K562 (cell line): ENCODE measurements at regions not wholly inside any gene's neighbourhood (a gene's known extent, or its start where the extent isn't known, plus 50 kb on each side); places are given as distances from the start of the nearest gene placed in this dataset.

Experiments used
- ATAC-seq: fragments of 200-7000 bp; cut with Tn5 transposase; 3 replicates; pipeline ENCODE4 v1.9.1; 2020; ENCODE audit warnings: moderate library complexity
- BruUV-seq: library from RNA; stranded (reverse); fragments of 400-500 nt; replicated peaks from 2 replicates; lab custom pipeline; 2021; lab: Mats Ljungman, UMichigan
- CTCF ChIA-PET: fragments of 300-600 bp; formaldehyde crosslinking; extraction: SDS; loops from one replicate; lab custom pipeline; 2021; ENCODE audit warnings: low intra/inter-chr PET ratio; lab: Yijun Ruan, JAX
- POLR2A ChIA-PET: fragments of 300-600, 350-650 bp; sonication (Branson Sonifier 250); formaldehyde crosslinking; extraction: SDS; loops from one replicate; lab custom pipeline; 2021; ENCODE audit warnings: antibody characterized with exemption, inconsistent platforms; lab: Yijun Ruan, JAX
- DNase-seq, 4 experiments: peaks; one replicate each; pipeline versions ENCODE4 v3.0.0 to v3.0.0-alpha.2; 2011 to 2018; ENCODE audit warnings: low spot score in 3 of 4, mixed read lengths in 3 of 4; ENCODE audit errors: extremely low read depth in 1 of 4
- FAIRE-seq: peaks from 2 replicates; lab custom pipeline; 2011; peaks lifted over from hg19 to GRCh38; lab: Jason Lieb, UNC
- H2AFZ ChIP-seq: 2 replicates; pipeline ENCODE4 v1.6.0; 2011; ENCODE audit warnings: low read depth, low read length, control low read depth, inconsistent platforms
- H3K27ac ChIP-seq: fragments of 200-600 bp; 3 replicates; pipeline ENCODE4 v1.8.0; 2011; ENCODE audit warnings: low read depth, mild to moderate bottlenecking, control low read depth, inconsistent platforms, low read length, moderate library complexity, mixed read lengths; ENCODE audit errors: extremely low read depth
- H3K27me3 ChIP-seq, 2 experiments: fragments of 300-600 bp in 1 of 2; 2 replicates in 1 of 2; 3 replicates in 1 of 2; pipeline versions ENCODE4 v1.6.0 to v1.8.0; 2011; ENCODE audit warnings: inconsistent platforms in 2 of 2, low read length in 2 of 2, mild to moderate bottlenecking in 1 of 2, mixed read lengths in 1 of 2, moderate library complexity in 1 of 2; ENCODE audit not compliant: control insufficient read depth in 2 of 2, insufficient read depth in 2 of 2
- H3K36me3 ChIP-seq: fragments of 300-600 bp; 3 replicates; pipeline ENCODE4 v1.8.0; 2011; ENCODE audit warnings: mild to moderate bottlenecking, low read length, inconsistent platforms; ENCODE audit not compliant: control insufficient read depth, insufficient read depth
- H3K4me1 ChIP-seq, 2 experiments: fragments of 200-600 bp in 1 of 2; replicated peaks in 1 of 2; 2 replicates in 1 of 2; 3 replicates in 1 of 2; pipeline versions ENCODE4 v1.5.1 to v1.8.0; 2011; ENCODE audit warnings: inconsistent platforms in 2 of 2, low read length in 2 of 2, mild to moderate bottlenecking in 1 of 2, mixed read lengths in 1 of 2, moderate library complexity in 1 of 2; ENCODE audit not compliant: control insufficient read depth in 2 of 2, insufficient read depth in 2 of 2
- H3K4me2 ChIP-seq: 2 replicates; pipeline ENCODE4 v1.6.1; 2011; ENCODE audit warnings: low read length, control low read depth, inconsistent platforms, mixed read lengths; ENCODE audit not compliant: insufficient read depth
- H3K4me3 ChIP-seq: fragments of 200-600 bp; sonication (generic), shearing (Covaris generic); 2 replicates; pipeline ENCODE4 v1.5.1; 2016; ENCODE audit warnings: control low read depth, inconsistent platforms
- H3K79me2 ChIP-seq: fragments of 200-600 bp; 3 replicates; pipeline ENCODE4 v1.8.0; 2011; ENCODE audit warnings: low read length, inconsistent platforms; ENCODE audit not compliant: control insufficient read depth, insufficient read depth
- H3K9ac ChIP-seq, 2 experiments: 2 replicates each; pipeline versions ENCODE4 v1.6.0 to v1.6.1; 2011; ENCODE audit warnings: low read depth in 2 of 2, low read length in 2 of 2, control low read depth in 1 of 2, inconsistent platforms in 1 of 2, mild to moderate bottlenecking in 1 of 2, mixed read lengths in 1 of 2; ENCODE audit not compliant: insufficient read depth in 1 of 2
- H3K9me1 ChIP-seq: one replicate; pipeline ENCODE4 v1.6.0; 2011; ENCODE audit warnings: inconsistent platforms, mild to moderate bottlenecking, low read length, moderate library complexity; ENCODE audit not compliant: control insufficient read depth, insufficient read depth
- H3K9me3 ChIP-seq: replicated peaks from 2 replicates; pipeline ENCODE4 v1.5.1; 2011; ENCODE audit warnings: low read depth, low read length, inconsistent platforms; ENCODE audit not compliant: control insufficient read depth, insufficient read depth
- H4K20me1 ChIP-seq: replicated peaks from 2 replicates; pipeline ENCODE4 v1.6.1; 2011; ENCODE audit warnings: low read length, inconsistent platforms, mixed read lengths; ENCODE audit not compliant: control insufficient read depth, insufficient read depth
- GATAD2A ChIP-seq: fragments of 450-650 bp; IDR thresholded peaks from 2 replicates; pipeline ENCODE4 v1.6.1; 2017
- HDAC8 ChIP-seq: fragments of 450-650 bp; IDR thresholded peaks from 2 replicates; pipeline ENCODE4 v1.6.1; 2016; ENCODE audit warnings: mild to moderate bottlenecking, missing genetic modification characterization, moderate library complexity, missing compliant biosample characterization
- NCOA6 ChIP-seq: fragments of 450-650 bp; IDR thresholded peaks from 2 replicates; pipeline ENCODE4 v1.6.1; 2017; ENCODE audit warnings: mild to moderate bottlenecking
- SAFB2 ChIP-seq: fragments of 200-400 bp; formaldehyde crosslinking; IDR thresholded peaks from 2 replicates; pipeline ENCODE4 v1.6.1; 2018; ENCODE audit warnings: borderline replicate concordance, low read length, low read depth, moderate library complexity; ENCODE audit not compliant: severe bottlenecking
- SREBF1 ChIP-seq: fragments of 150-350 bp; IDR thresholded peaks from 2 replicates; pipeline ENCODE4 v1.6.1; 2014; ENCODE audit warnings: antibody characterized with exemption, low read depth, low read length, borderline replicate concordance
- ZKSCAN8 ChIP-seq: fragments of 200-800 bp; sonication (Bioruptor generic); IDR thresholded peaks from 2 replicates; pipeline ENCODE4 v1.6.1; 2016; ENCODE audit warnings: missing genetic modification characterization, missing compliant biosample characterization
- WGBS: fragments of 100-300 bp; shearing (Covaris generic); methylation state at CpG from one replicate; pipeline ENCODE4 v1.1.6; 2016; ENCODE audit warnings: low coverage, mixed read lengths; ENCODE audit not compliant: insufficient coverage; ENCODE audit errors: missing lambda C conversion rate; 5-methylcytosine and 5-hydroxymethylcytosine counted together
- in situ Hi-C: fragments of 300-500 bp; cut with MboI; formaldehyde crosslinking; loops from 4 replicates; pipeline ENCODE4 v1.15.0; 2018; ENCODE audit warnings: inconsistent platforms, mixed read lengths
- intact Hi-C: fragments of 100-400 bp; cut with micrococcal nuclease; formaldehyde crosslinking; loops from 2 replicates; pipeline ENCODE4 v1.14.2; 2022
- TF ChIP-seq, protein P1 (sequence below), 3 experiments: fragments of 200-800 bp in 1 of 3; fragments of 250-450 bp in 1 of 3; fragments of 450-650 bp in 1 of 3; sonication (Bioruptor Pico) in 1 of 3; sonication (Bioruptor generic) in 1 of 3; formaldehyde crosslinking in 1 of 3; IDR thresholded peaks; 2 replicates each; pipeline versions ENCODE4 v1.6.1 to v1.8.0; 2016 to 2022; ENCODE audit warnings: mild to moderate bottlenecking in 2 of 3, missing genetic modification characterization in 2 of 3, missing compliant biosample characterization in 1 of 3, moderate library complexity in 1 of 3
- TF ChIP-seq, protein P2 (sequence below): fragments of 450-650 bp; IDR thresholded peaks from 2 replicates; pipeline ENCODE4 v1.7.1; 2018; ENCODE audit warnings: mild to moderate bottlenecking, low read depth; ENCODE audit not compliant: partially characterized antibody
- TF ChIP-seq, protein P3 (sequence below): fragments of 450-650 bp; IDR thresholded peaks from 2 replicates; pipeline ENCODE4 v1.6.1; 2016; ENCODE audit warnings: antibody characterized with exemption

DNA sequence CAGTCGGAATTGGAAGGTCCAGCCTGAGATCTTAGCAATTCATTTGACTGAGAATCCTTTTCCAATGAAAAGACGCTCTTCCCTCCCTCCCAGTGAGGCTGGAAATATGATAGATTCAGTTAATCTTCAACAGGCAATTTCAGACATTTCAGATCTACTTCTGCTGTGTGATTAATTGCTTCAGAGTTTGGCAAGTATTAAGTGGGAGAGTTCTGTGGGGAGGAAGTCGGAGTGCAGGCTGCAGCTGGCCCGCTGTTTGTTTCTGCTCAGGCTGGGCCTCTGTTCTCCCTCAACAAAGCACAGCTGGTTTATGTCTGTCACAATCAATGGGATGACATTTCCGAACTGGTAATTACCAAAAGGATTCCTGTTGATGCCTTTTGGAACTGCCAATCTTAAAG lies 178.2 kb downstream of the NDFIP2 start (continued):
- TF ChIP-seq, protein P1, sequence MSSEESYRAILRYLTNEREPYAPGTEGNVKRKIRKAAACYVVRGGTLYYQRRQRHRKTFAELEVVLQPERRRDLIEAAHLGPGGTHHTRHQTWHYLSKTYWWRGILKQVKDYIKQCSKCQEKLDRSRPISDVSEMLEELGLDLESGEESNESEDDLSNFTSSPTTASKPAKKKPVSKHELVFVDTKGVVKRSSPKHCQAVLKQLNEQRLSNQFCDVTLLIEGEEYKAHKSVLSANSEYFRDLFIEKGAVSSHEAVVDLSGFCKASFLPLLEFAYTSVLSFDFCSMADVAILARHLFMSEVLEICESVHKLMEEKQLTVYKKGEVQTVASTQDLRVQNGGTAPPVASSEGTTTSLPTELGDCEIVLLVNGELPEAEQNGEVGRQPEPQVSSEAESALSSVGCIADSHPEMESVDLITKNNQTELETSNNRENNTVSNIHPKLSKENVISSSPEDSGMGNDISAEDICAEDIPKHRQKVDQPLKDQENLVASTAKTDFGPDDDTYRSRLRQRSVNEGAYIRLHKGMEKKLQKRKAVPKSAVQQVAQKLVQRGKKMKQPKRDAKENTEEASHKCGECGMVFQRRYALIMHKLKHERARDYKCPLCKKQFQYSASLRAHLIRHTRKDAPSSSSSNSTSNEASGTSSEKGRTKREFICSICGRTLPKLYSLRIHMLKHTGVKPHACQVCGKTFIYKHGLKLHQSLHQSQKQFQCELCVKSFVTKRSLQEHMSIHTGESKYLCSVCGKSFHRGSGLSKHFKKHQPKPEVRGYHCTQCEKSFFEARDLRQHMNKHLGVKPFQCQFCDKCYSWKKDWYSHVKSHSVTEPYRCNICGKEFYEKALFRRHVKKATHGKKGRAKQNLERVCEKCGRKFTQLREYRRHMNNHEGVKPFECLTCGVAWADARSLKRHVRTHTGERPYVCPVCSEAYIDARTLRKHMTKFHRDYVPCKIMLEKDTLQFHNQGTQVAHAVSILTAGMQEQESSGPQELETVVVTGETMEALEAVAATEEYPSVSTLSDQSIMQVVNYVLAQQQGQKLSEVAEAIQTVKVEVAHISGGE (CRISPR knock-in tag; IDR thresholded peaks at IDR 0.05): no peak
- TF ChIP-seq ZKSCAN8 (CRISPR knock-in tag): no peak

DNA sequence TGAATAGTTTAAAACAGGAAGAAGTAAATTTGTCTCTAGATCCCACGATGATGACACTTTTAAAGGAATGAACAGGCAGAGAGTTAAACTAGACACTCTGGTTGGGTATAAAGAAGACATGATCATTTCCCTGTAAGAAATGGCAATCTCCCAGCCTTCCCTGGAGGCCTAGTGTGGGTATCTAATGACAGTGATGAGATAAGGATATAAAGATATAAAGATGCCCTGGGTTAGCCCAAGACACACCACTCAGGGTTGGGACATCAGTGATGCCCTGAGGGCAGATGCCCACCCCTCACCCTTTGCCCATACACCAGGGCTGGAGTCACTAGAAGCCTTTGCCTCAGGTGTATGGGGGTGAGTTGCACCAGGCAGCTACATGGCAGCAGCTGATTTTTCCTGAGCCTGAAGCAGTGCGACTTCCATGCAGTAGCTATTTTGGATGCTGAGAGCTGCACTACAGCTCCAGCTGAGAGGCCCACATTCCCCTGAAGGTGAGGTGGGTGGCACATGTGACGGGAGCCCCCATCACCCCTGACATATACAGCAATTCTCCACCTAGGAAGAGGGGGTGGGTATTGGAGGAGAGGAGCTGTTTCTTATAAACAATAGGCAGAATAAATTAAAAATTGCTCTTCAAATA lies 177.5 kb downstream of the NDFIP2 start:
- Histone ChIP-seq H3K4me2 (no peak overlapping the region), H3K27ac (no peak overlapping the region), H3K36me3 (no peaks in the 10 kb centered on the region), H2AFZ (no peak overlapping the region), H3K9me3 (no peaks in the 10 kb centered on the region), H3K4me3 (no peak overlapping the region), H3K79me2 (no peaks in the 10 kb centered on the region), H3K9me1 (no peaks in the 10 kb centered on the region), H4K20me1 (no peaks in the 10 kb centered on the region), H3K9ac (no peak overlapping the region), H3K4me1 (no peaks in the 10 kb centered on the region), H3K27me3 (no peaks in the 10 kb centered on the region)
- WGBS: 0% methylated on average over 3 of the region's 3 CpGs
- CTCF ChIA-PET: no interaction called here
- POLR2A ChIA-PET: interaction anchor here (0.7 kb wide), 1 partner anchor 176 kb away, joined by 3 read pairs; no protein-coding TSS in a partner anchor
- FAIRE-seq: no peak
- BruUV-seq: no TSS peak
- ATAC-seq: no peak
- in situ Hi-C loops (no loop called here), intact Hi-C loops (no loop called here)
- TF ChIP-seq, protein P2, sequence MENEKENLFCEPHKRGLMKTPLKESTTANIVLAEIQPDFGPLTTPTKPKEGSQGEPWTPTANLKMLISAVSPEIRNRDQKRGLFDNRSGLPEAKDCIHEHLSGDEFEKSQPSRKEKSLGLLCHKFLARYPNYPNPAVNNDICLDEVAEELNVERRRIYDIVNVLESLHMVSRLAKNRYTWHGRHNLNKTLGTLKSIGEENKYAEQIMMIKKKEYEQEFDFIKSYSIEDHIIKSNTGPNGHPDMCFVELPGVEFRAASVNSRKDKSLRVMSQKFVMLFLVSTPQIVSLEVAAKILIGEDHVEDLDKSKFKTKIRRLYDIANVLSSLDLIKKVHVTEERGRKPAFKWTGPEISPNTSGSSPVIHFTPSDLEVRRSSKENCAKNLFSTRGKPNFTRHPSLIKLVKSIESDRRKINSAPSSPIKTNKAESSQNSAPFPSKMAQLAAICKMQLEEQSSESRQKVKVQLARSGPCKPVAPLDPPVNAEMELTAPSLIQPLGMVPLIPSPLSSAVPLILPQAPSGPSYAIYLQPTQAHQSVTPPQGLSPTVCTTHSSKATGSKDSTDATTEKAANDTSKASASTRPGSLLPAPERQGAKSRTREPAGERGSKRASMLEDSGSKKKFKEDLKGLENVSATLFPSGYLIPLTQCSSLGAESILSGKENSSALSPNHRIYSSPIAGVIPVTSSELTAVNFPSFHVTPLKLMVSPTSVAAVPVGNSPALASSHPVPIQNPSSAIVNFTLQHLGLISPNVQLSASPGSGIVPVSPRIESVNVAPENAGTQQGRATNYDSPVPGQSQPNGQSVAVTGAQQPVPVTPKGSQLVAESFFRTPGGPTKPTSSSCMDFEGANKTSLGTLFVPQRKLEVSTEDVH: no peak
- TF ChIP-seq SAFB2 (no peak), SREBF1 (no peak), HDAC8 (no peak), GATAD2A (no peak), NCOA6 (no peak)
- TF ChIP-seq, protein P3, sequence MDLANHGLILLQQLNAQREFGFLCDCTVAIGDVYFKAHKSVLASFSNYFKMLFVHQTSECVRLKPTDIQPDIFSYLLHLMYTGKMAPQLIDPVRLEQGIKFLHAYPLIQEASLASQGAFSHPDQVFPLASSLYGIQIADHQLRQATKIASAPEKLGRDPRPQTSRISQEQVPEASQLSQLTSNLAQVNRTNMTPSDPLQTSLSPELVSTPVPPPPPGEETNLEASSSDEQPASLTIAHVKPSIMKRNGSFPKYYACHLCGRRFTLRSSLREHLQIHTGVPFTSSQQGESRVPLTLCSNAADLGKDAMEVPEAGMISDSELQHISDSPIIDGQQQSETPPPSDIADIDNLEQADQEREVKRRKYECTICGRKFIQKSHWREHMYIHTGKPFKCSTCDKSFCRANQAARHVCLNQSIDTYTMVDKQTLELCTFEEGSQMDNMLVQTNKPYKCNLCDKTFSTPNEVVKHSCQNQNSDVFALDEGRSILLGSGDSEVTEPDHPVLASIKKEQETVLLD: no peak
- no peak for DNase-seq
